DND-41 (cell line): ENCODE measurements at regions not wholly inside any gene's neighbourhood (a gene's known extent, or its start where the extent isn't known, plus 50 kb on each side); places are given as distances from the start of the nearest gene placed in this dataset.

Source experiments
- EZH2 ChIP-seq: IDR thresholded peaks from 3 replicates; pipeline ENCODE4 v1.6.1; 2012; ENCODE audit warnings: borderline replicate concordance, low read depth, mild to moderate bottlenecking, moderate library complexity, low read length, inconsistent platforms; ENCODE audit not compliant: severe bottlenecking
- TF ChIP-seq, protein P1 (sequence below): IDR thresholded peaks from 2 replicates; pipeline ENCODE4 v1.5.1; 2012; ENCODE audit warnings: borderline replicate concordance, low read length, moderate library complexity, mild to moderate bottlenecking; ENCODE audit not compliant: poor library complexity, severe bottlenecking; ENCODE audit errors: extremely low read depth

DNA sequence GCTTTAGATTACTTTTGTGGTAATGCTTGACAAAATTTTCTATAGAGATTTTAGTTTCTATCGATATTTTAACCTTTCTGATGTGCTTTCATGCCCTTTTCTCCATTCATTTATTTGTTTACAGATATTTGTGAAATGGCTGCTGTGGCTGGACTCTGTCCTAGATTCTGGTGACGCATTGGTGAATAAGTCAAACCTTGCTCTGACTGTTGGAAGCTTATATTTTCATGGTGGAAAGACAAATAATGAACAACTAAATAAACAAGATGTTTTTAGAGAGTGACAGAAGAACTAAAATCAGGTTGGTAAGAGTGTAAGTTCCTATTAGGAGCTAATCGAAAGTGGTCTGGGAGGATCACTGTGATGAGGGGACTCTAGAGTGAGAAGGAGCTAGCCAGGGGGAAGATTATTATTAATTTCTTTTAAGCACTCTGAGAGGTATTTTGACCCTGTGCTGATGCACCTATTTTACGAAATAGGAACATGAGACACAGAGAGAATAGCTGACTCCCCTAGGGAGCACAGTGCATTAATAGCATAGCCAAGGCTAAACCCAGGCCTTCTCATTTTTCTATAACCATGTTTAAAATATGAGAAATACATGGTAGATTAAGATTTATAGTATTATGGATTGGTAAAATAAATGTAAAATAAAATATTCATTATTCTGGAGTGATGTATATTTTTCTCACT is 411.9 kb upstream of the ARRDC3 start:
- TF ChIP-seq, protein P1, sequence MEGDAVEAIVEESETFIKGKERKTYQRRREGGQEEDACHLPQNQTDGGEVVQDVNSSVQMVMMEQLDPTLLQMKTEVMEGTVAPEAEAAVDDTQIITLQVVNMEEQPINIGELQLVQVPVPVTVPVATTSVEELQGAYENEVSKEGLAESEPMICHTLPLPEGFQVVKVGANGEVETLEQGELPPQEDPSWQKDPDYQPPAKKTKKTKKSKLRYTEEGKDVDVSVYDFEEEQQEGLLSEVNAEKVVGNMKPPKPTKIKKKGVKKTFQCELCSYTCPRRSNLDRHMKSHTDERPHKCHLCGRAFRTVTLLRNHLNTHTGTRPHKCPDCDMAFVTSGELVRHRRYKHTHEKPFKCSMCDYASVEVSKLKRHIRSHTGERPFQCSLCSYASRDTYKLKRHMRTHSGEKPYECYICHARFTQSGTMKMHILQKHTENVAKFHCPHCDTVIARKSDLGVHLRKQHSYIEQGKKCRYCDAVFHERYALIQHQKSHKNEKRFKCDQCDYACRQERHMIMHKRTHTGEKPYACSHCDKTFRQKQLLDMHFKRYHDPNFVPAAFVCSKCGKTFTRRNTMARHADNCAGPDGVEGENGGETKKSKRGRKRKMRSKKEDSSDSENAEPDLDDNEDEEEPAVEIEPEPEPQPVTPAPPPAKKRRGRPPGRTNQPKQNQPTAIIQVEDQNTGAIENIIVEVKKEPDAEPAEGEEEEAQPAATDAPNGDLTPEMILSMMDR, result no peak
- TF ChIP-seq EZH2, result no peak
